KG1 (cell line): ENCODE measurements at regions not wholly inside any gene's neighbourhood (a gene's known extent, or its start where the extent isn't known, plus 50 kb on each side); places are given as distances from the start of the nearest gene placed in this dataset.

Experiments used
- DNase-seq: peaks from one replicate; lab custom pipeline; 2025; lab: John Stamatoyannopoulos, UW

GRCh38 chr5:4124221-4124970, 528.8 kb downstream of the IRX1 start:
- DNase-seq: no peak

- DNase-seq: no peak
These were observed 533.4 kb downstream of the IRX1 start for GRCh38 chr5:4128994-4129393.

GRCh38 chr5:4129523-4129922, 533.9 kb downstream of the IRX1 start:
- no peak for DNase-seq

GRCh38 chr5:4130819-4131218, 535.2 kb downstream of the IRX1 start:
- no peak for DNase-seq

- DNase-seq: no peak
These were observed 542.1 kb downstream of the IRX1 start for GRCh38 chr5:4137781-4138180.

GRCh38 chr5:4142842-4143241, 547.2 kb downstream of the IRX1 start:
- DNase-seq: no peak

- no peak for DNase-seq
These were observed 548.9 kb downstream of the IRX1 start for GRCh38 chr5:4144411-4145007.

GRCh38 chr5:4145511-4145910, 549.9 kb downstream of the IRX1 start:
- DNase-seq: no peak

- DNase-seq: no peak
These were observed 552.4 kb downstream of the IRX1 start for GRCh38 chr5:4148009-4148408.

- DNase-seq: no peak
These were observed 554.4 kb downstream of the IRX1 start for GRCh38 chr5:4150067-4150466.

GRCh38 chr5:4156153-4156552, 560.5 kb downstream of the IRX1 start:
- DNase-seq: no peak

GRCh38 chr5:4156889-4157288, 561.3 kb downstream of the IRX1 start:
- no peak for DNase-seq

- no peak for DNase-seq
These were observed 563.3 kb downstream of the IRX1 start for GRCh38 chr5:4158750-4159447.

- no peak for DNase-seq
These were observed 564.0 kb downstream of the IRX1 start for GRCh38 chr5:4159681-4160080.

- no peak for DNase-seq
These were observed 568.5 kb downstream of the IRX1 start for GRCh38 chr5:4164167-4164566.

- DNase-seq: no peak
These were observed 585.1 kb downstream of the IRX1 start for GRCh38 chr5:4180703-4181102.

- DNase-seq: no peak
These were observed 586.5 kb downstream of the IRX1 start for GRCh38 chr5:4182144-4182543.

GRCh38 chr5:4185127-4185526, 589.5 kb downstream of the IRX1 start:
- no peak for DNase-seq

GRCh38 chr5:4188704-4189103, 593.1 kb downstream of the IRX1 start:
- DNase-seq: no peak

GRCh38 chr5:4189317-4189716, 593.7 kb downstream of the IRX1 start:
- DNase-seq: no peak

GRCh38 chr5:4191041-4191440, 595.4 kb downstream of the IRX1 start:
- DNase-seq: peak; percentile 1

- DNase-seq: no peak
These were observed 596.1 kb downstream of the IRX1 start for GRCh38 chr5:4191703-4192102.

GRCh38 chr5:4192111-4192510, 596.5 kb downstream of the IRX1 start:
- no peak for DNase-seq
